Sigmoid colon (tissue), 6 donors: ENCODE measurements at regions not wholly inside any gene's neighbourhood (a gene's known extent, or its start where the extent isn't known, plus 50 kb on each side); places are given as distances from the start of the nearest gene placed in this dataset.
"Not testable (repeated sequence)": the region's sequence is repeated elsewhere in the genome, so short reads cannot be mapped to it uniquely, and the experiment has no call there.

Experiments
- DNase-seq: peaks from one replicate; pipeline ENCODE4 v3.0.0-alpha.2; 2019
- H3K27ac ChIP-seq, 4 donors: fragments of 200-600 bp; sonication (generic); one replicate each; pipeline ENCODE4 v1.5.1; 2016 to 2019; ENCODE audit warnings: mild to moderate bottlenecking in 1 of 4
- H3K27me3 ChIP-seq, 3 donors: fragments of 200-600 bp; sonication (generic); one replicate each; pipeline ENCODE4 v1.5.1; 2019; ENCODE audit warnings: mild to moderate bottlenecking in 1 of 3
- H3K36me3 ChIP-seq, 4 donors: fragments of 200-600 bp; sonication (generic); one replicate each; pipeline ENCODE4 v1.5.1; 2016 to 2019
- H3K4me1 ChIP-seq, 4 donors: fragments of 200-600 bp; sonication (generic); one replicate each; pipeline ENCODE4 v1.5.1; 2017 to 2019
- H3K4me3 ChIP-seq, 4 donors: fragments of 200-600 bp; sonication (generic); one replicate each; pipeline ENCODE4 v1.5.1; 2017 to 2019; ENCODE audit warnings: mild to moderate bottlenecking in 2 of 4, moderate library complexity in 1 of 4
- H3K9me3 ChIP-seq, 4 donors: fragments of 200-600 bp in 3 of 4; sonication (generic) in 3 of 4; one replicate each; pipeline versions ENCODE4 v1.5.1 to v1.6.1; 2013 to 2019
- CTCF ChIP-seq, 4 experiments: fragments of 450-650 bp in 3 of 4; fragments of 200-600 bp in 1 of 4; IDR thresholded peaks; one replicate each; pipeline ENCODE4 v1.5.1; 2016 to 2019; ENCODE audit warnings: antibody characterized with exemption in 4 of 4, mild to moderate bottlenecking in 3 of 4, moderate library complexity in 2 of 4
- EP300 ChIP-seq, 4 donors: sonication (generic); formaldehyde crosslinking; IDR thresholded peaks; one replicate each; pipeline ENCODE4 v1.6.1; 2017; ENCODE audit warnings: antibody characterized with exemption in 4 of 4
- POLR2A ChIP-seq, 2 donors: fragments of 450-650 bp; IDR thresholded peaks; one replicate each; pipeline ENCODE4 v1.6.1; 2016; ENCODE audit warnings: antibody characterized with exemption in 2 of 2, mild to moderate bottlenecking in 2 of 2, moderate library complexity in 2 of 2
- POLR2AphosphoS5 ChIP-seq, 4 donors: sonication (generic); formaldehyde crosslinking; IDR thresholded peaks; one replicate each; pipeline ENCODE4 v1.6.1; 2017; ENCODE audit warnings: antibody characterized with exemption in 4 of 4
- WGBS, 2 donors: extraction: QIAGEN DNeasy Blood & Tissue Kit; methylation state at CpG; one replicate each; pipeline ENCODE4 v1.1.7; 2013; 5-methylcytosine and 5-hydroxymethylcytosine counted together
- intact Hi-C: fragments of 100-400 bp; cut with DNase I; formaldehyde crosslinking; loops from one replicate; pipeline ENCODE4 v1.15.1; 2023
- donor health status: healthy with polysubstance abuse.
- donor health status: healthy.

DNA sequence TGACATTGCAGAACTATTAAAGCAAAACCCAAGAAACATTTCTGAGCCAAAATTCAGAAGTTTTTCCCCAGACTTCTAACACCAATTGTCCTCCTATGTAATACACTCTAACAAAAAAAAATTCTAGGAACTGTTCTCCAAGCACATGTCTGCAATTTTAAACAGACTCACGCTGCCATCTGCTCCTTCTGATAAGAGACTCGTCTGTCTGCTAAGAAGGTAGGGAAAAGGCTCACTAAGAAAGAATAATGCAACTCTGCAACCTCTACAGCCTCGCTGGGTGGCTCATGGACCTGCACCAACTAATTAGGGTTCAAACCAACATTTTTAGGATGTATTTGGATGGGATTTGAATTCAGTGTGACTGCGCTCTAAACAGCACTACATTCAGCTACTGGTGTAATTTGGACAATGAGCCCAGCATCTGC, 366.5 kb downstream of the DSC3 start:
- no peak for DNase-seq
- H3K4me3 ChIP-seq, result no peak overlapping the region
- H3K9me3 ChIP-seq, result no peaks in the 10 kb centered on the region
- WGBS, 2 donors, result 18 to 23% methylated on average over 4 of the region's 4 CpGs
- H3K36me3 ChIP-seq, result no peaks in the 10 kb centered on the region
- intact Hi-C loops, result no loop called here
- H3K27me3 ChIP-seq, result no peaks in the 10 kb centered on the region
- no peak overlapping the region for H3K27ac ChIP-seq
- TF ChIP-seq CTCF (IDR thresholded peaks at IDR 0.05) (no peak), EP300 (IDR thresholded peaks at IDR 0.05) (no peak), POLR2A (IDR thresholded peaks at IDR 0.05) (no peak), POLR2AphosphoS5 (IDR thresholded peaks at IDR 0.05) (no peak)
- H3K4me1 ChIP-seq, result peaks cover 0 to 8% (median 4%) of the 10 kb centered on the region in 4 donors

DNA sequence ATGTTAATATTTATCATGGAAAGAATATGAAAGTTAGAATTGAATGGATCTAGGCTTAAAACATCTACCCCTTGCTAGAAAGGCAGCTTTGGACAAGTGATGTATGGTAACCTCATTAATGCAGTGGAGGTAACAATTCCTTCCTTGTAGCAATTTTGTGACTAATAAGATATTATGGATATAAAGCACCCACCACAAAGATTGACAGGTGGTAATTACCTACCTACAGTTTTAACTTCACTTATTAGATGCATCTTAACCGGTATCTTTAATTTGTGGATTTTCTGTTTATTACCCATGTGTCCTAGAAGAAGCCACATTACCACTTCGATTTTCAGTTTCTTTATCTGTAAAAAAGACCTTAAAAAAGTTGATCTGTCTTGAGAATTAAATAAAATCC, 367.0 kb downstream of the DSC3 start:
- H3K4me3 ChIP-seq, result no peak overlapping the region
- intact Hi-C loops, result no loop called here
- H3K4me1 ChIP-seq, result peaks cover 0 to 10% (median 4%) of the 10 kb centered on the region in 4 donors
- DNase-seq, result no peak
- H3K27ac ChIP-seq, result no peak overlapping the region
- no peaks in the 10 kb centered on the region for H3K9me3 ChIP-seq
- TF ChIP-seq POLR2AphosphoS5 (IDR thresholded peaks at IDR 0.05) (no peak), POLR2A (IDR thresholded peaks at IDR 0.05) (no peak), EP300 (IDR thresholded peaks at IDR 0.05) (no peak), CTCF (IDR thresholded peaks at IDR 0.05) (no peak)
- H3K36me3 ChIP-seq, result no peaks in the 10 kb centered on the region
- no peaks in the 10 kb centered on the region for H3K27me3 ChIP-seq
- 61 to 72% methylated on average over 2 of the region's 2 CpGs for WGBS, 2 donors

DNA sequence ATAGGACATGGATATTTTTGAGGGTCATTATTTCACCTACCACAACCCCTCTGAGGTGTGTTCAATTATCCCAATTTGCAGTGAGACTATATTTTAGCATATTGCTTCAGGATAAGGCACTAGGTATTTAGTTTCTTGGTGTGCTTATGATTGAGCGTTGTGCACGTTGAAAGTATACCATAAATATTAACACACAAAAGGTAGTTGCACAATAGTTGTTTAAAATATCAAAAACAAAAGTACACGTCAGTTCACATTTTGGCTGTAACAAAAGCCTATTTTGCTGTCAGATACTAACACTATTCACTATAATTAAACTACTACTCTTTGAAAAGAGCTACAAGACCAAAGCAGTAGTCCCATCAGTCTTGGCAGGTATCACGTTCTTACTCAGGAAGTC, 367.5 kb downstream of the DSC3 start:
- no peaks in the 10 kb centered on the region for H3K9me3 ChIP-seq
- WGBS, 2 donors, result 65 to 77% methylated on average over 4 of the region's 4 CpGs
- no peaks in the 10 kb centered on the region for H3K36me3 ChIP-seq
- TF ChIP-seq POLR2A (IDR thresholded peaks at IDR 0.05), result no peak
- no peak for TF ChIP-seq EP300 (IDR thresholded peaks at IDR 0.05)
- TF ChIP-seq POLR2AphosphoS5 (IDR thresholded peaks at IDR 0.05), result no peak
- TF ChIP-seq CTCF (IDR thresholded peaks at IDR 0.05), result no peak
- DNase-seq, result no peak
- intact Hi-C loops, result no loop called here
- no peak overlapping the region for H3K27ac ChIP-seq
- H3K4me3 ChIP-seq, result no peak overlapping the region
- H3K27me3 ChIP-seq, result no peaks in the 10 kb centered on the region
- H3K4me1 ChIP-seq, result peaks cover 0 to 10% (median 4%) of the 10 kb centered on the region in 4 donors

GRCh38 chr18:30674596-30674995, 367.9 kb downstream of the DSC3 start:
- Histone ChIP-seq H3K4me3 (no peak overlapping the region), H3K27ac (no peak overlapping the region), H3K27me3 (no peaks in the 10 kb centered on the region), H3K36me3 (no peaks in the 10 kb centered on the region), H3K4me1 (peaks cover 0 to 10% (median 4%) of the 10 kb centered on the region in 4 donors), H3K9me3 (no peaks in the 10 kb centered on the region)
- WGBS, 2 donors, result 80 to 85% methylated on average over 2 of the region's 2 CpGs
- DNase-seq, result no peak
- TF ChIP-seq POLR2A (IDR thresholded peaks at IDR 0.05) (no peak), POLR2AphosphoS5 (IDR thresholded peaks at IDR 0.05) (no peak), CTCF (IDR thresholded peaks at IDR 0.05) (no peak), EP300 (IDR thresholded peaks at IDR 0.05) (no peak)
- intact Hi-C loops, result no loop called here

DNA sequence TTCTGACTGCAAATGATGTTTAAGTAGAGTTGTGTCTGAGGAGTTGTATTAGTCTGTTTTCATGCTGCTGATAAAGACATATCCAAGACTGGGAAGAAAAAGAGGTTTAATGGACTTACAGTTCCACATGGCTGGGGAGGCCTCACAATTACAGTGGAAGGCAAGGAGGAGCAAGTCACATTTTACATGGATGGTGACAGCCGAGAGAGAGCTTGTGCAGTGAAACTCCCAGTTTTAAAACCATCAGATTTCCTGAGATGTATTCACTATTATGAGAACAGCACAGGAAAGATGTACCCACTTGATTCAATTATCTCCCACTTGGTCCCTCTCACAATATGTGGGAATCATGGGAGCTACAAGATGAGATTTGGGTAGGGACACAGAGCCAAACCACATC, 370.1 kb downstream of the DSC3 start:
- peaks cover 0 to 10% (median 4%) of the 10 kb centered on the region in 4 donors for H3K4me1 ChIP-seq
- H3K4me3 ChIP-seq, H3K27me3 ChIP-seq, H3K27ac ChIP-seq, H3K9me3 ChIP-seq, intact Hi-C loops, DNase-seq, H3K36me3 ChIP-seq: not testable (repeated sequence)
- WGBS, 2 donors, result 81 to 83% methylated on average over 1 of the region's 1 CpG
